ENCODE measurements at regions not wholly inside any gene's neighbourhood (a gene's known extent, or its start where the extent isn't known, plus 50 kb on each side); places are given as distances from the start of the nearest gene placed in this dataset.

- Histone ChIP-seq H3K9me1 (ENCODE audit: control insufficient read depth, extremely low read depth, insufficient read depth, low read length) (no peaks in the 10 kb centered on the region), H3K4me2 (ENCODE audit: control insufficient read depth, extremely low read depth, insufficient read depth, low read depth, low read length) (no peak overlapping the region), H3K9ac (ENCODE audit: control insufficient read depth, extremely low read depth, insufficient read depth, low read length) (no peak overlapping the region), H3K4me3 (ENCODE audit: control insufficient read depth in 2 of 3, extremely low read depth in 1 of 3, insufficient read depth in 2 of 3, low read depth in 1 of 3, low read length in 3 of 3) (no peak overlapping the region), H3K9me3 (ENCODE audit: control insufficient read depth, low read depth, low read length) (no peaks in the 10 kb centered on the region), H3K27ac (ENCODE audit: control insufficient read depth, insufficient read depth, low read length) (no peak overlapping the region), H3K79me2 (ENCODE audit: control insufficient read depth, insufficient read depth, low read length) (no peaks in the 10 kb centered on the region), H3K36me3 (ENCODE audit: control insufficient read depth in 2 of 2, extremely low read depth in 1 of 2, insufficient read depth in 2 of 2, low read length in 2 of 2) (no peaks in the 10 kb centered on the region), H3K4me1 (ENCODE audit: control insufficient read depth, extremely low read depth, insufficient read depth, low read length) (no peaks in the 10 kb centered on the region), H4K20me1 (ENCODE audit: control insufficient read depth, extremely low read depth, insufficient read depth, low read length) (no peaks in the 10 kb centered on the region), H2AFZ (ENCODE audit: control insufficient read depth, low read length) (no peak overlapping the region), H3K27me3 (ENCODE audit: control insufficient read depth, extremely low read depth, insufficient read depth, low read length) (no peaks in the 10 kb centered on the region)
- dilution Hi-C loops (cut with MboI; ENCODE audit: extremely low pct_ligation_motif_present, low sequenced_read_pairs), result no loop called here
- FAIRE-seq, result no peak
- TF ChIP-seq EZH2 (IDR thresholded peaks at IDR 0.05; ENCODE audit: low read length), result no peak
- TF ChIP-seq CTCF (optimal IDR thresholded peaks at IDR 0.05 in 1 of 3, IDR thresholded peaks at IDR 0.05 in 1 of 3, conservative IDR thresholded peaks at IDR 0.05 in 1 of 3; ENCODE audit: extremely low read depth in 1 of 3, insufficient read depth in 2 of 3, low read length in 3 of 3), result no peak
- DNase-seq (ENCODE audit: low read depth, low spot score), result no peak
Observed at GRCh38 chr22:26995235-26995634, 337.8 kb downstream of the MIAT start.

GRCh38 chr22:26996154-26996553, 338.8 kb downstream of the MIAT start:
- H3K9me1 ChIP-seq (ENCODE audit: control insufficient read depth, extremely low read depth, insufficient read depth, low read length), result no peaks in the 10 kb centered on the region
- no peak for FAIRE-seq
- TF ChIP-seq CTCF (optimal IDR thresholded peaks at IDR 0.05 in 1 of 3, IDR thresholded peaks at IDR 0.05 in 1 of 3, conservative IDR thresholded peaks at IDR 0.05 in 1 of 3; ENCODE audit: extremely low read depth in 1 of 3, insufficient read depth in 2 of 3, low read length in 3 of 3), result no peak
- TF ChIP-seq EZH2 (IDR thresholded peaks at IDR 0.05; ENCODE audit: low read length), result no peak
- no peak overlapping the region for H2AFZ ChIP-seq (ENCODE audit: control insufficient read depth, low read length)
- H3K4me1 ChIP-seq (ENCODE audit: control insufficient read depth, extremely low read depth, insufficient read depth, low read length), result no peaks in the 10 kb centered on the region
- no peak overlapping the region for H3K4me3 ChIP-seq (ENCODE audit: control insufficient read depth in 2 of 3, extremely low read depth in 1 of 3, insufficient read depth in 2 of 3, low read depth in 1 of 3, low read length in 3 of 3)
- no peaks in the 10 kb centered on the region for H4K20me1 ChIP-seq (ENCODE audit: control insufficient read depth, extremely low read depth, insufficient read depth, low read length)
- H3K27ac ChIP-seq (ENCODE audit: control insufficient read depth, insufficient read depth, low read length), result no peak overlapping the region
- no peaks in the 10 kb centered on the region for H3K27me3 ChIP-seq (ENCODE audit: control insufficient read depth, extremely low read depth, insufficient read depth, low read length)
- DNase-seq (ENCODE audit: low read depth, low spot score), result no peak
- no peaks in the 10 kb centered on the region for H3K36me3 ChIP-seq (ENCODE audit: control insufficient read depth in 2 of 2, extremely low read depth in 1 of 2, insufficient read depth in 2 of 2, low read length in 2 of 2)
- H3K4me2 ChIP-seq (ENCODE audit: control insufficient read depth, extremely low read depth, insufficient read depth, low read depth, low read length), result no peak overlapping the region
- no peaks in the 10 kb centered on the region for H3K9me3 ChIP-seq (ENCODE audit: control insufficient read depth, low read depth, low read length)
- dilution Hi-C loops (cut with MboI; ENCODE audit: extremely low pct_ligation_motif_present, low sequenced_read_pairs), result no loop called here
- no peaks in the 10 kb centered on the region for H3K79me2 ChIP-seq (ENCODE audit: control insufficient read depth, insufficient read depth, low read length)
- no peak overlapping the region for H3K9ac ChIP-seq (ENCODE audit: control insufficient read depth, extremely low read depth, insufficient read depth, low read length)

Measured in keratinocyte (primary cell).